Activated T-cell treated with anti-CD3 and anti-CD28 coated beads, Interleukin-2, amount 50 U/mL, for 24 hours (primary cell): ENCODE measurements at regions not wholly inside any gene's neighbourhood (a gene's known extent, or its start where the extent isn't known, plus 50 kb on each side); places are given as distances from the start of the nearest gene placed in this dataset.

Source experiments
- DNase-seq: peaks from one replicate; pipeline ENCODE4 v3.0.0-alpha.2; 2020
- H3K27ac Mint-ChIP-seq: 2 replicates; pipeline ENCODE4 v1.8.0; 2020; ENCODE audit warnings: mild to moderate bottlenecking, mixed read lengths
- H3K27me3 Mint-ChIP-seq: 2 replicates; pipeline ENCODE4 v1.8.0; 2020; ENCODE audit warnings: mixed read lengths
- H3K36me3 Mint-ChIP-seq: 2 replicates; pipeline ENCODE4 v1.8.0; 2020; ENCODE audit warnings: low read depth, mixed read lengths
- H3K4me1 Mint-ChIP-seq: 2 replicates; pipeline ENCODE4 v1.8.0; 2020; ENCODE audit warnings: low read depth, mixed read lengths
- H3K4me3 Mint-ChIP-seq: 2 replicates; pipeline ENCODE4 v1.8.0; 2020; ENCODE audit warnings: mild to moderate bottlenecking, moderate library complexity, mixed read lengths
- H3K9me3 Mint-ChIP-seq: 2 replicates; pipeline ENCODE4 v1.8.0; 2020; ENCODE audit warnings: mixed read lengths

- Mint-ChIP-seq H3K27ac (no peak overlapping the region), H3K27me3 (peaks cover 95% of the 10 kb centered on the region), H3K4me1 (peaks cover 25% of the 10 kb centered on the region), H3K9me3 (peaks cover 3% of the 10 kb centered on the region), H3K4me3 (no peak overlapping the region), H3K36me3 (no peaks in the 10 kb centered on the region)
- DNase-seq, result peak; percentile 5
Observed at GRCh38 chr5:138660051-138660572, 84.9 kb upstream of the HSPA9 start.

GRCh38 chr5:138659561-138659960, 84.4 kb upstream of the HSPA9 start:
- Mint-ChIP-seq H3K27me3 (peaks cover 95% of the 10 kb centered on the region), H3K4me3 (no peak overlapping the region)
- no peak for DNase-seq

GRCh38 chr5:138659121-138659520, 83.9 kb upstream of the HSPA9 start:
- Mint-ChIP-seq H3K4me1 (peaks cover 33% of the 10 kb centered on the region), H3K27me3 (peaks cover 92% of the 10 kb centered on the region)

More at GRCh38 chr5:138659561-138659960, 84.4 kb upstream of the HSPA9 start:
- Mint-ChIP-seq H3K36me3 (no peaks in the 10 kb centered on the region), H3K4me1 (peaks cover 29% of the 10 kb centered on the region), H3K27ac (no peak overlapping the region), H3K9me3 (peaks cover 6% of the 10 kb centered on the region)

GRCh38 chr5:138658676-138659075, 83.5 kb upstream of the HSPA9 start:
- Mint-ChIP-seq H3K27me3 (peaks cover 92% of the 10 kb centered on the region), H3K36me3 (no peaks in the 10 kb centered on the region), H3K9me3 (peaks cover 6% of the 10 kb centered on the region), H3K4me3 (no peak overlapping the region), H3K4me1 (peaks cover 36% of the 10 kb centered on the region), H3K27ac (no peak overlapping the region)
- DNase-seq, result peak; percentile 18

More at GRCh38 chr5:138659121-138659520, 83.9 kb upstream of the HSPA9 start:
- peaks cover 6% of the 10 kb centered on the region for H3K9me3 Mint-ChIP-seq
- H3K36me3 Mint-ChIP-seq, result no peaks in the 10 kb centered on the region
- peak; percentile 26 for DNase-seq
- no peak overlapping the region for H3K4me3 Mint-ChIP-seq
- H3K27ac Mint-ChIP-seq, result no peak overlapping the region

- peaks cover 3% of the 10 kb centered on the region for H3K9me3 Mint-ChIP-seq
- no peak overlapping the region for H3K27ac Mint-ChIP-seq
Observed at GRCh38 chr5:138657360-138657759, 82.2 kb upstream of the HSPA9 start.

GRCh38 chr5:138656916-138657315, 81.7 kb upstream of the HSPA9 start:
- Mint-ChIP-seq H3K27ac (no peak overlapping the region), H3K27me3 (peaks cover 92% of the 10 kb centered on the region), H3K4me1 (peaks cover 29% of the 10 kb centered on the region), H3K36me3 (no peaks in the 10 kb centered on the region), H3K9me3 (peaks cover 3% of the 10 kb centered on the region), H3K4me3 (no peak overlapping the region)
- DNase-seq, result no peak

More at GRCh38 chr5:138657360-138657759, 82.2 kb upstream of the HSPA9 start:
- Mint-ChIP-seq H3K4me1 (peaks cover 30% of the 10 kb centered on the region), H3K4me3 (no peak overlapping the region), H3K27me3 (peaks cover 93% of the 10 kb centered on the region), H3K36me3 (no peaks in the 10 kb centered on the region)
- no peak for DNase-seq

GRCh38 chr5:138655530-138656190, 80.5 kb upstream of the HSPA9 start:
- H3K27ac Mint-ChIP-seq, result no peak overlapping the region
- no peak overlapping the region for H3K4me3 Mint-ChIP-seq
- H3K27me3 Mint-ChIP-seq, result peaks cover 91% of the 10 kb centered on the region
- H3K4me1 Mint-ChIP-seq, result peaks cover 29% of the 10 kb centered on the region
- no peak for DNase-seq
- no peaks in the 10 kb centered on the region for H3K36me3 Mint-ChIP-seq
- peaks cover 3% of the 10 kb centered on the region for H3K9me3 Mint-ChIP-seq

GRCh38 chr5:138654281-138654867, 79.2 kb upstream of the HSPA9 start:
- H3K27ac Mint-ChIP-seq, result peak overlapping the region; percentile 72
- DNase-seq, result peak; percentile 79
- H3K27me3 Mint-ChIP-seq, result peaks cover 90% of the 10 kb centered on the region
- H3K9me3 Mint-ChIP-seq, result peaks cover 3% of the 10 kb centered on the region
- no peaks in the 10 kb centered on the region for H3K36me3 Mint-ChIP-seq
- H3K4me1 Mint-ChIP-seq, result peaks cover 28% of the 10 kb centered on the region
- H3K4me3 Mint-ChIP-seq, result no peak overlapping the region

GRCh38 chr5:138653502-138653901, 78.3 kb upstream of the HSPA9 start:
- Mint-ChIP-seq H3K4me1 (peaks cover 28% of the 10 kb centered on the region), H3K4me3 (no peak overlapping the region), H3K9me3 (peaks cover 3% of the 10 kb centered on the region), H3K36me3 (no peaks in the 10 kb centered on the region), H3K27ac (no peak overlapping the region), H3K27me3 (peaks cover 90% of the 10 kb centered on the region)
- no peak for DNase-seq

GRCh38 chr5:138651767-138652117, 76.5 kb upstream of the HSPA9 start:
- Mint-ChIP-seq H3K27ac (no peak overlapping the region), H3K4me3 (no peak overlapping the region), H3K9me3 (peaks cover 3% of the 10 kb centered on the region), H3K4me1 (peaks cover 28% of the 10 kb centered on the region), H3K36me3 (no peaks in the 10 kb centered on the region), H3K27me3 (peaks cover 94% of the 10 kb centered on the region)
- DNase-seq, result no peak

GRCh38 chr5:138651058-138651766, 76.0 kb upstream of the HSPA9 start:
- peaks cover 3% of the 10 kb centered on the region for H3K9me3 Mint-ChIP-seq
- H3K4me1 Mint-ChIP-seq, result peaks cover 28% of the 10 kb centered on the region
- H3K4me3 Mint-ChIP-seq, result no peak overlapping the region
- no peaks in the 10 kb centered on the region for H3K36me3 Mint-ChIP-seq
- peaks cover 94% of the 10 kb centered on the region for H3K27me3 Mint-ChIP-seq
- H3K27ac Mint-ChIP-seq, result no peak overlapping the region
- DNase-seq, result no peak

GRCh38 chr5:138650196-138650595, 75.0 kb upstream of the HSPA9 start:
- DNase-seq, result no peak
- Mint-ChIP-seq H3K9me3 (peaks cover 3% of the 10 kb centered on the region), H3K27ac (no peak overlapping the region), H3K4me1 (peaks cover 24% of the 10 kb centered on the region), H3K27me3 (peaks cover 90% of the 10 kb centered on the region), H3K4me3 (no peak overlapping the region), H3K36me3 (no peaks in the 10 kb centered on the region)

GRCh38 chr5:138649775-138650174, 74.6 kb upstream of the HSPA9 start:
- H3K4me1 Mint-ChIP-seq, result peaks cover 20% of the 10 kb centered on the region
- H3K36me3 Mint-ChIP-seq, result no peaks in the 10 kb centered on the region
- no peak overlapping the region for H3K4me3 Mint-ChIP-seq
- no peak for DNase-seq
- peaks cover 1% of the 10 kb centered on the region for H3K9me3 Mint-ChIP-seq
- peaks cover 90% of the 10 kb centered on the region for H3K27me3 Mint-ChIP-seq
- no peak overlapping the region for H3K27ac Mint-ChIP-seq

- Mint-ChIP-seq H3K27me3 (peaks cover 93% of the 10 kb centered on the region), H3K4me1 (peaks cover 15% of the 10 kb centered on the region), H3K27ac (no peak overlapping the region), H3K9me3 (no peaks in the 10 kb centered on the region), H3K4me3 (no peak overlapping the region), H3K36me3 (no peaks in the 10 kb centered on the region)
- DNase-seq, result no peak
Observed at GRCh38 chr5:138649316-138649720, 74.1 kb upstream of the HSPA9 start.

GRCh38 chr5:138648841-138649240, 73.6 kb upstream of the HSPA9 start:
- no peaks in the 10 kb centered on the region for H3K36me3 Mint-ChIP-seq
- no peak overlapping the region for H3K27ac Mint-ChIP-seq
- DNase-seq, result no peak
- H3K4me1 Mint-ChIP-seq, result peaks cover 10% of the 10 kb centered on the region
- no peaks in the 10 kb centered on the region for H3K9me3 Mint-ChIP-seq
- H3K27me3 Mint-ChIP-seq, result peaks cover 93% of the 10 kb centered on the region
- no peak overlapping the region for H3K4me3 Mint-ChIP-seq
